ENCODE measurements at regions not wholly inside any gene's neighbourhood (a gene's known extent, or its start where the extent isn't known, plus 50 kb on each side); places are given as distances from the start of the nearest gene placed in this dataset.
"Not testable (repeated sequence)": the region's sequence is repeated elsewhere in the genome, so short reads cannot be mapped to it uniquely, and the experiment has no call there.

DNA sequence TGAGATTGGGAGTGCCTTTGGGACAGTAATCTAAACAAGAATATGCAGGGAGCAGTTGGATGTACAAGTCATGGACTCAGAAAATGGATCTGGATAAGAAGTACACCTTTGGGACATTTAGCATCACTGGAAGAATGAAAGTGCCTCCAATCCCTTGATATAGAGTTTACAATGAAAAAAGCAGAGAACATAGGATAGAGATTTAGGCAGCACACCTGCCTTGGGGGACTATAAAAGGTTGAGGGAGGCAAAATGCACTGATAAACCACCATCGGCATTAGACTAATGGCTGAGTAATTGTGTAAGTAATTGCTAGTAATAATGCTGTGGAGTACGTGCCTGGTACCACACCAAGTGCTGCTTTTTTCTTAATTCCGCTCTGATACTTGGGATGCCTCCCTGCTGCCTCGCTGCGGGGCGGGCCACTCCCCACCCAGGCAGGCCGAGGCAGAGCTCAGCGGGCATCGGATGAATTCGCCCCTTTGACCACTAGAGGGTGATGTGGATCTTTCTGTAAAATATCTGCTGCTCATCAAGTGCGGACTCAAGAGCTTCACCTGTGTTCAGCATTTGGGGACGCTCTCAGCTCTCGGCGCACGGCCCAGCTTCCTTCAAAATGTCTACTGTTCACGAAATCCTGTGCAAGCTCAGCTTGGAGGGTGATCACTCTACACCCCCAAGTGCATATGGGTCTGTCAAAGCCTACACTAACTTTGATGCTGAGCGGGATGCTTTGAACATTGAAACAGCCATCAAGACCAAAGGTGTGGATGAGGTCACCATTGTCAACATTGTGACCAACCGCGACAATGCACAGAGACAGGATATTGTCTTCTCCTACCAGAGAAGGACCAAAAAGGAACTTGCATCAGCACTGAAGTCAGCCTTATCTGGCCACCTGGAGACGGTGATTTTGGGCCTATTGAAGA is 99.9 kb downstream of the ANKRD18B start:
- Histone ChIP-seq H3K4me3 (ENCODE audit: low read length) (no peak overlapping the region), H3K4me1 (ENCODE audit: insufficient read depth, low read length) (no peaks in the 10 kb centered on the region), H2AFZ (ENCODE audit: low read depth, low read length) (no peak overlapping the region), H3K27me3 (ENCODE audit: insufficient read depth, low read length) (no peaks in the 10 kb centered on the region), H3K36me3 (ENCODE audit: insufficient read depth, low read length) (no peaks in the 10 kb centered on the region), H3K9me3 (ENCODE audit: low read length) (no peaks in the 10 kb centered on the region)

DNA sequence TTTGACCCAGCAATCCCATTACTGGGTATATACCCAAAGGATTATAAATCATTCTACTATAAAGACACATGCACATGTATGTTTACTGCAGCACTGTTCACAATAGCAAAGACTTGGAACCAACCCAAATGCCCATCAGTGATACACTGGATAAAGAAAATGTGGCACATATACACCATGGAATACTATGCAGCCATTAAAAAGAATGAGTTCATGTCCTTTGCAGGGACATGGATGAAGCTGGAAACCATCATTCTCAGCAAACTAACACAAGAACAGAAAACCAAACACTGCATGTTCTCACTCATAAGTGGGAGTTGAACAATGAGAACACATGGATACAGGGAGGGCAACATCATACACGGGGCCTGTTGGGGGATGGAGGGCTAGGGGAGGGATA is 104.3 kb downstream of the ANKRD18B start:
- not testable (repeated sequence) for H3K9me3 ChIP-seq (ENCODE audit: low read length); H2AFZ ChIP-seq (ENCODE audit: low read depth, low read length); H3K27me3 ChIP-seq (ENCODE audit: insufficient read depth, low read length); H3K4me1 ChIP-seq (ENCODE audit: insufficient read depth, low read length); H3K36me3 ChIP-seq (ENCODE audit: insufficient read depth, low read length); H3K4me3 ChIP-seq (ENCODE audit: low read length)

DNA sequence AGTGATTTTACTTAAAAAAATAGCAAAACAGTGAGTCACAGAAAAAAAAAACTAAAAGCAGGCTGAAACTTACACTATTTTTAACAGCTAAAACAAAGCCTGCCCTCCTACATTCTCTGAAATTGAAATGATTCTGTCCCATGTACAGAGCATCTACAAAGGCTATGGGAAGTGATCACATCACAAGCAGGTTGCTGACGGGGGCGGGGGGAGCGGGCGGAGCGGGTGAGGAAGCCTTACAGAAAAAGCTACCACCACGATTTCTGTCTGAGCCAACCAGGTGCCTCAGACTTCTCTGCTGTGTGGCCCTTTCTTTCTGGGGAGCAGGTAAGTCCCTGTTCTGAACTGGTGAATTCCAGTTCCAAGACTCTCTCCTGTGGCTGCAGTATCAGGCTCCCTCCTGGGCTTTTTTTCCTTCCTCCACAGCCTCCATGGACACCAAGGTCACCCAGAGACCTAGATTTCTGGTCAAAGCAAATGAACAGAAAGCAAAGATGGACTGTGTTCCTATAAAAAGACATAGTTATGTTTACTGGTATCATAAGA is 104.9 kb downstream of the ANKRD18B start:
- Histone ChIP-seq H3K4me1 (ENCODE audit: insufficient read depth, low read length) (no peaks in the 10 kb centered on the region), H3K9me3 (ENCODE audit: low read length) (no peaks in the 10 kb centered on the region), H3K36me3 (ENCODE audit: insufficient read depth, low read length) (no peaks in the 10 kb centered on the region), H3K4me3 (ENCODE audit: low read length) (no peak overlapping the region), H2AFZ (ENCODE audit: low read depth, low read length) (no peak overlapping the region), H3K27me3 (ENCODE audit: insufficient read depth, low read length) (peaks cover 2% of the 10 kb centered on the region)

- Histone ChIP-seq H3K27me3 (ENCODE audit: insufficient read depth, low read length) (peaks cover 17% of the 10 kb centered on the region), H2AFZ (ENCODE audit: low read depth, low read length) (no peak overlapping the region), H3K36me3 (ENCODE audit: insufficient read depth, low read length) (no peaks in the 10 kb centered on the region), H3K9me3 (ENCODE audit: low read length) (peaks cover 2% of the 10 kb centered on the region), H3K4me1 (ENCODE audit: insufficient read depth, low read length) (no peaks in the 10 kb centered on the region), H3K4me3 (ENCODE audit: low read length) (no peak overlapping the region)
These were observed 109.6 kb downstream of the ANKRD18B start for GRCh38 chr9:33633636-33634035.

GRCh38 chr9:33637881-33638280 is 113.8 kb downstream of the ANKRD18B start:
- Histone ChIP-seq H3K36me3 (ENCODE audit: insufficient read depth, low read length) (no peaks in the 10 kb centered on the region), H3K27me3 (ENCODE audit: insufficient read depth, low read length) (peaks cover 21% of the 10 kb centered on the region), H2AFZ (ENCODE audit: low read depth, low read length) (no peak overlapping the region), H3K9me3 (ENCODE audit: low read length) (peaks cover 2% of the 10 kb centered on the region), H3K4me1 (ENCODE audit: insufficient read depth, low read length) (no peaks in the 10 kb centered on the region), H3K4me3 (ENCODE audit: low read length) (no peak overlapping the region)

DNA sequence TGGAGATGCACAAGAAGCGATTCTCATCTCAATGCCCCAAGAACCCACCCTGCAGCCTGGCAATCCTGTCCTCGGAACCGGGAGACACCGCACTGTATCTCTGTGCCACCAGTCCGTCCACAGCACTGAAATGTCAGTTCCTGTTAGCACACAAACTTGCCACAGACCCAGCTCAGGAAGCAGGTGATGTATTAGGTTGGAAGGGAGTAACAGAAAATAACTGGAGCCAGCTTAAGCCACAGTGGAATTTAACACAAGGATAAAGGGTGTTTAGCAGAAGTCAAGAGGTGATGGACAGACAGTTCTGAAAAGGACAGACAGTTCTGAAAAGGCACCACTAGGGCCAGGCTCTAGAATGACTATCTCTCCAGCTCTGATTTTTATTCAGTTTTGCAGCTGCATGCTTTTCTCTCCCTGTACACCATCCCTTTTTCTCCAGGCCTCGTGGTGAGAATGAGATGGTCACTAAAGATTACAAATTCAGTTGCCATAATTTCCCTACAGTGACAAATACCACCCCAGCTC is 114.4 kb downstream of the ANKRD18B start:
- H3K27me3 ChIP-seq (ENCODE audit: insufficient read depth, low read length) = peaks cover 21% of the 10 kb centered on the region
- no peak overlapping the region for H3K4me3 ChIP-seq (ENCODE audit: low read length)
- no peak overlapping the region for H2AFZ ChIP-seq (ENCODE audit: low read depth, low read length)
- H3K36me3 ChIP-seq (ENCODE audit: insufficient read depth, low read length) = no peaks in the 10 kb centered on the region
- no peaks in the 10 kb centered on the region for H3K4me1 ChIP-seq (ENCODE audit: insufficient read depth, low read length)
- H3K9me3 ChIP-seq (ENCODE audit: low read length) = peaks cover 2% of the 10 kb centered on the region

DNA sequence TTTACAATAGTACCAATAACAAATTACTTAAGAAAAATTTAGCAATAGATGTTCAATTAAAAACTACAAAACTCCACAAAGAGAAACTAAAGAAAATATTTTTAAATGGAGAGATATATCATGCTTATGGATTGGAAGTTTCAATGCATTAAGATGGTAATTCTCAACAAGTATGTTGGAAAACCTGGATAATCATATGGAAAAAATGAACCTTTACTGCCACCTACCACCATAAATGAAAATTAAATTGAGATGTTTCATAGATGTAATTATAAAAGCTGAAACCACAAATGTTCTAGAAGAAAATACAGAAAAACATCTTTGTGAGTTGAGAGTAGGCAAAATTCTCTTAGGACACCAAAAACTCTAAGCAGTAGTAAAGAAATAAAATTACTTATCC is 121.7 kb downstream of the ANKRD18B start:
- Histone ChIP-seq H3K9me3 (ENCODE audit: low read length) (no peaks in the 10 kb centered on the region), H3K4me1 (ENCODE audit: insufficient read depth, low read length) (no peaks in the 10 kb centered on the region), H3K36me3 (ENCODE audit: insufficient read depth, low read length) (no peaks in the 10 kb centered on the region), H3K4me3 (ENCODE audit: low read length) (no peak overlapping the region), H2AFZ (ENCODE audit: low read depth, low read length) (no peak overlapping the region), H3K27me3 (ENCODE audit: insufficient read depth, low read length) (peaks cover 9% of the 10 kb centered on the region)

- Histone ChIP-seq H2AFZ (ENCODE audit: low read depth, low read length) (no peak overlapping the region), H3K4me1 (ENCODE audit: insufficient read depth, low read length) (no peaks in the 10 kb centered on the region), H3K36me3 (ENCODE audit: insufficient read depth, low read length) (no peaks in the 10 kb centered on the region), H3K4me3 (ENCODE audit: low read length) (no peak overlapping the region), H3K27me3 (ENCODE audit: insufficient read depth, low read length) (peaks cover 16% of the 10 kb centered on the region), H3K9me3 (ENCODE audit: low read length) (no peaks in the 10 kb centered on the region)
These were observed 125.4 kb downstream of the ANKRD18B start for GRCh38 chr9:33649463-33649862.

- H3K27me3 ChIP-seq (ENCODE audit: insufficient read depth, low read length) = peaks cover 20% of the 10 kb centered on the region
- no peak overlapping the region for H2AFZ ChIP-seq (ENCODE audit: low read depth, low read length)
- no peaks in the 10 kb centered on the region for H3K36me3 ChIP-seq (ENCODE audit: insufficient read depth, low read length)
- H3K4me3 ChIP-seq (ENCODE audit: low read length) = no peak overlapping the region
- H3K4me1 ChIP-seq (ENCODE audit: insufficient read depth, low read length) = no peaks in the 10 kb centered on the region
- H3K9me3 ChIP-seq (ENCODE audit: low read length) = no peaks in the 10 kb centered on the region
These were observed 127.1 kb downstream of the ANKRD18B start for GRCh38 chr9:33651125-33651524.

GRCh38 chr9:33659921-33660320 is 135.4 kb upstream of the PRSS3 start:
- peaks cover 3% of the 10 kb centered on the region for H3K27me3 ChIP-seq (ENCODE audit: insufficient read depth, low read length)
- H2AFZ ChIP-seq (ENCODE audit: low read depth, low read length) = no peak overlapping the region
- H3K36me3 ChIP-seq (ENCODE audit: insufficient read depth, low read length) = no peaks in the 10 kb centered on the region
- no peaks in the 10 kb centered on the region for H3K9me3 ChIP-seq (ENCODE audit: low read length)
- H3K4me1 ChIP-seq (ENCODE audit: insufficient read depth, low read length) = no peaks in the 10 kb centered on the region
- no peak overlapping the region for H3K4me3 ChIP-seq (ENCODE audit: low read length)

- Histone ChIP-seq H3K27me3 (ENCODE audit: insufficient read depth, low read length) (peaks cover 3% of the 10 kb centered on the region), H3K4me1 (ENCODE audit: insufficient read depth, low read length) (no peaks in the 10 kb centered on the region), H3K36me3 (ENCODE audit: insufficient read depth, low read length) (no peaks in the 10 kb centered on the region), H2AFZ (ENCODE audit: low read depth, low read length) (no peak overlapping the region), H3K9me3 (ENCODE audit: low read length) (no peaks in the 10 kb centered on the region), H3K4me3 (ENCODE audit: low read length) (no peak overlapping the region)
These were observed 134.6 kb upstream of the PRSS3 start for GRCh38 chr9:33660772-33661171.

DNA sequence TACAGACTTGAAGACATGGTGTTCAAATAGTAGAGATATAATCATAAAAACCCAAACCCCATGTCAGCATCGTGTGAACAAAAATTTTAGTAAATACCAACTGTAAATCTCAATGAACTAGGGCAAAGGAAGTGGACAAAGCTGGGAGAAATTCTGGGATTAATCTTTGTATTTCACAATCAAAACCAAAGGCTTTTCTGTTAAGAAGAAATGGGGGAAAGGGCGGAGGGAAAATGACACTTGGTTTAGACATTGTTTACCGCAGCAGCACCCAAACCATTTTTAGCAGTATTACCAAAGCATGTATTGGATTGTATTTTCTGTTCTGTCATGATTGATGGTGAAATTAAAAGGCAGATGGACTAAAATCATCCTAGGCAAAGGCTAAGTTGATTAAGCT is 134.2 kb upstream of the PRSS3 start:
- Histone ChIP-seq H3K4me1 (ENCODE audit: insufficient read depth, low read length) (no peaks in the 10 kb centered on the region), H3K4me3 (ENCODE audit: low read length) (no peak overlapping the region), H3K27me3 (ENCODE audit: insufficient read depth, low read length) (peaks cover 3% of the 10 kb centered on the region), H3K9me3 (ENCODE audit: low read length) (no peaks in the 10 kb centered on the region), H3K36me3 (ENCODE audit: insufficient read depth, low read length) (no peaks in the 10 kb centered on the region), H2AFZ (ENCODE audit: low read depth, low read length) (no peak overlapping the region)

GRCh38 chr9:33662871-33663270 is 132.5 kb upstream of the PRSS3 start:
- Histone ChIP-seq H3K27me3 (ENCODE audit: insufficient read depth, low read length) (peaks cover 3% of the 10 kb centered on the region), H3K4me3 (ENCODE audit: low read length) (no peak overlapping the region), H2AFZ (ENCODE audit: low read depth, low read length) (no peak overlapping the region)

More at GRCh38 chr9:33662871-33663270, 132.5 kb upstream of the PRSS3 start:
- no peaks in the 10 kb centered on the region for H3K9me3 ChIP-seq (ENCODE audit: low read length)
- no peaks in the 10 kb centered on the region for H3K4me1 ChIP-seq (ENCODE audit: insufficient read depth, low read length)
- no peaks in the 10 kb centered on the region for H3K36me3 ChIP-seq (ENCODE audit: insufficient read depth, low read length)

Data from neuron (in vitro differentiated cells).